MCF 10A (cell line): ENCODE measurements at regions not wholly inside any gene's neighbourhood (a gene's known extent, or its start where the extent isn't known, plus 50 kb on each side); places are given as distances from the start of the nearest gene placed in this dataset.

Source experiments
- BruUV-seq: library from RNA; stranded (reverse); fragments of 400-500 nt; replicated peaks from 2 replicates; lab custom pipeline; 2021; lab: Mats Ljungman, UMichigan
- CTCF ChIA-PET: fragments of 300-600 bp; sonication (Branson Sonifier 250); formaldehyde crosslinking; extraction: SDS; loops from one replicate; lab custom pipeline; 2021; ENCODE audit warnings: antibody characterized with exemption, inconsistent platforms; lab: Yijun Ruan, JAX
- POLR2A ChIA-PET: fragments of 300-600, 350-650 bp; sonication (Branson Sonifier 250); formaldehyde crosslinking; extraction: SDS; loops from one replicate; lab custom pipeline; 2020; ENCODE audit warnings: antibody characterized with exemption, inconsistent platforms; lab: Yijun Ruan, JAX
- DNase-seq: peaks from one replicate; pipeline ENCODE4 v3.0.0-alpha.2; 2018; ENCODE audit not compliant: unreplicated experiment
- H3K27ac Mint-ChIP-seq: one replicate; pipeline ENCODE4 v1.8.0; 2022; ENCODE audit warnings: mild to moderate bottlenecking, low read depth, mixed read lengths; ENCODE audit not compliant: unreplicated experiment
- H3K27me3 Mint-ChIP-seq: one replicate; pipeline ENCODE4 v1.8.0; 2022; ENCODE audit warnings: mixed read lengths; ENCODE audit not compliant: insufficient read depth, unreplicated experiment
- H3K36me3 Mint-ChIP-seq: one replicate; pipeline ENCODE4 v1.8.0; 2022; ENCODE audit warnings: mild to moderate bottlenecking, moderate library complexity, mixed read lengths; ENCODE audit not compliant: insufficient read depth, unreplicated experiment
- H3K4me1 Mint-ChIP-seq: one replicate; pipeline ENCODE4 v1.8.0; 2022; ENCODE audit warnings: mixed read lengths; ENCODE audit not compliant: insufficient read depth, unreplicated experiment
- H3K4me3 Mint-ChIP-seq: one replicate; pipeline ENCODE4 v1.8.0; 2022; ENCODE audit warnings: mild to moderate bottlenecking, moderate library complexity, mixed read lengths; ENCODE audit not compliant: unreplicated experiment
- H3K9me3 Mint-ChIP-seq: one replicate; pipeline ENCODE4 v1.8.0; 2022; ENCODE audit warnings: mixed read lengths; ENCODE audit not compliant: unreplicated experiment
- intact Hi-C: fragments of 100-400 bp; cut with micrococcal nuclease; formaldehyde crosslinking; loops from 2 replicates; pipeline ENCODE4 v1.14.1; 2022
- TF ChIP-seq, protein P1 (sequence below): fragments of 200-600 bp; IDR thresholded peaks from one replicate; pipeline ENCODE4 v1.8.0; 2022; ENCODE audit warnings: antibody characterized with exemption, mild to moderate bottlenecking; ENCODE audit not compliant: unreplicated experiment

GRCh38 chr3:8359133-8359532 lies 142.5 kb upstream of the LMCD1 start:
- no peaks in the 10 kb centered on the region for H3K9me3 Mint-ChIP-seq
- H3K27me3 Mint-ChIP-seq = peaks cover 16% of the 10 kb centered on the region
- H3K36me3 Mint-ChIP-seq = peaks cover 6% of the 10 kb centered on the region
- no peak overlapping the region for H3K4me3 Mint-ChIP-seq
- ChIA-PET CTCF (no interaction called here), POLR2A (no interaction called here)
- intact Hi-C loops = no loop called here
- TF ChIP-seq, protein P1, sequence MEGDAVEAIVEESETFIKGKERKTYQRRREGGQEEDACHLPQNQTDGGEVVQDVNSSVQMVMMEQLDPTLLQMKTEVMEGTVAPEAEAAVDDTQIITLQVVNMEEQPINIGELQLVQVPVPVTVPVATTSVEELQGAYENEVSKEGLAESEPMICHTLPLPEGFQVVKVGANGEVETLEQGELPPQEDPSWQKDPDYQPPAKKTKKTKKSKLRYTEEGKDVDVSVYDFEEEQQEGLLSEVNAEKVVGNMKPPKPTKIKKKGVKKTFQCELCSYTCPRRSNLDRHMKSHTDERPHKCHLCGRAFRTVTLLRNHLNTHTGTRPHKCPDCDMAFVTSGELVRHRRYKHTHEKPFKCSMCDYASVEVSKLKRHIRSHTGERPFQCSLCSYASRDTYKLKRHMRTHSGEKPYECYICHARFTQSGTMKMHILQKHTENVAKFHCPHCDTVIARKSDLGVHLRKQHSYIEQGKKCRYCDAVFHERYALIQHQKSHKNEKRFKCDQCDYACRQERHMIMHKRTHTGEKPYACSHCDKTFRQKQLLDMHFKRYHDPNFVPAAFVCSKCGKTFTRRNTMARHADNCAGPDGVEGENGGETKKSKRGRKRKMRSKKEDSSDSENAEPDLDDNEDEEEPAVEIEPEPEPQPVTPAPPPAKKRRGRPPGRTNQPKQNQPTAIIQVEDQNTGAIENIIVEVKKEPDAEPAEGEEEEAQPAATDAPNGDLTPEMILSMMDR = no peak
- no peak overlapping the region for H3K27ac Mint-ChIP-seq
- BruUV-seq = no TSS peak
- no peaks in the 10 kb centered on the region for H3K4me1 Mint-ChIP-seq
- no peak for DNase-seq

DNA sequence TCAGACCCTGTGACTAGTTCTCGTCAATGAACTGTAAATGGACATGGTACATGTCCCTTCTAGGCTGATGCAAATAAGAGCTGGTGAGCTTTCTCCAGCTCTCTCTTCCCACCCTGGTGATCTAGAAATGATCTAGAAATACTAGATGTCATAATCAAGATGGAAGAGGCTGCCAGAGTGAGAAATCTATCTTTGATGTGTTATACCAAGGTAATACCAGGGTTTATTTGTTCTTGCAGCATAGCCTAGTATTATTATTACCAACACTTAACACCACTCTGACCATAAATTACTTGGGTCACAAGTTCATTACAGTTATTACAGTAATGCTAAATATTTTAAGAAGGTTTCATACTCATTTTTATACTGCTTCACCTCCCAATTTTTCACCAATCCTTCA lies 138.4 kb upstream of the LMCD1 start:
- Mint-ChIP-seq H3K36me3 (peaks cover 6% of the 10 kb centered on the region), H3K27ac (no peak overlapping the region), H3K4me1 (no peaks in the 10 kb centered on the region), H3K4me3 (no peak overlapping the region), H3K9me3 (no peaks in the 10 kb centered on the region), H3K27me3 (peaks cover 51% of the 10 kb centered on the region)
- ChIA-PET POLR2A (no interaction called here), CTCF (interaction anchor here (0.6 to 1.8 kb wide), 3 partner anchors 54 to 435 kb away, joined by 3 to 5 read pairs (median 4); no protein-coding TSS in a partner anchor)
- TF ChIP-seq, protein P1 = no peak
- intact Hi-C loops = no loop called here
- DNase-seq = no peak
- no TSS peak for BruUV-seq

- Mint-ChIP-seq H3K27ac (no peak overlapping the region), H3K36me3 (no peaks in the 10 kb centered on the region), H3K27me3 (peaks cover 51% of the 10 kb centered on the region), H3K4me1 (no peaks in the 10 kb centered on the region), H3K9me3 (no peaks in the 10 kb centered on the region), H3K4me3 (no peak overlapping the region)
- no TSS peak for BruUV-seq
- CTCF ChIA-PET = interaction anchor here (0.6 kb wide), 1 partner anchor 165 kb away, joined by 4 read pairs; no protein-coding TSS in a partner anchor
- intact Hi-C loops = no loop called here
- TF ChIP-seq, protein P1 = no peak
- POLR2A ChIA-PET = interaction anchor here (0.7 kb wide), 1 partner anchor 12 kb away, joined by 3 read pairs; no protein-coding TSS in a partner anchor
- DNase-seq = no peak
Measured at GRCh38 chr3:8365541-8365940, 136.1 kb upstream of the LMCD1 start.

DNA sequence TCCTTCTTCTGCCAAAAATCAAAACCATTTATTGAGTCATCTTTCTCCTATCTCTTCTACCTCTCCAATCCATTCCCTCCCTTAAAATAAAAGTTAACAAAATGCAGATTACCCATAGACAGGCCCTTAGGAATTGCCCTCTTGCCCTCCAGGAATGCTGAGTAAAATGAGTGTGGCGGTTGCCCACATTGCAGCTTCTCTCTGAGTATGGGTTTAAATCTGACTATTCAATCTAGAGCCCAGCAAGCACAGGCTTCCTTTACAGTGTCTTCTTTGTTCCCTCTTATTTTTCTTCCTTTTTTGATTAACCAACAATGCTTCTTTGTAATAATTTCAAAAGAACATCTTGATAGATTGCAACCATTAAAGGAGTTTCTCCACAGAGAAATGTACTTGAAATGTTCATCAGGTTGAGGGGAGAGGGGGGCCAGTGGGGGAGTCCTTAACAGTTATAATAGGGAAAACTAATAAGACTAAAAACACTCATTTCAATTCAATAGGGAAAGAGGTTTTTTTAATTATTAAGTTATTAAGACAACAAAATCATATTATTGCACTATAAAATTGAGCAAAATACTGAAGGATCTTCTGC lies 135.3 kb upstream of the LMCD1 start:
- ChIA-PET CTCF (no interaction called here), POLR2A (no interaction called here)
- H3K27ac Mint-ChIP-seq = no peak overlapping the region
- TF ChIP-seq, protein P1 = no peak
- peaks cover 51% of the 10 kb centered on the region for H3K27me3 Mint-ChIP-seq
- peaks cover 6% of the 10 kb centered on the region for H3K4me1 Mint-ChIP-seq
- no peaks in the 10 kb centered on the region for H3K9me3 Mint-ChIP-seq
- no peaks in the 10 kb centered on the region for H3K36me3 Mint-ChIP-seq
- intact Hi-C loops = no loop called here
- no TSS peak for BruUV-seq
- no peak for DNase-seq
- H3K4me3 Mint-ChIP-seq = no peak overlapping the region
